SU-DHL-6 (cell line): ENCODE measurements at regions not wholly inside any gene's neighbourhood (a gene's known extent, or its start where the extent isn't known, plus 50 kb on each side); places are given as distances from the start of the nearest gene placed in this dataset.

Source experiments
- H2AFZ ChIP-seq: fragments of 200-600 bp; sonication (generic); 2 replicates; pipeline ENCODE4 v1.6.1; 2014; ENCODE audit warnings: low read depth, mild to moderate bottlenecking, moderate library complexity, mixed read lengths, antibody characterized with exemption, low read length; ENCODE audit not compliant: severe bottlenecking
- H3F3A ChIP-seq: fragments of 200-600 bp; shearing (Covaris generic); 2 replicates; pipeline ENCODE4 v1.6.0; 2016; ENCODE audit warnings: antibody characterized with exemption, mild to moderate bottlenecking; ENCODE audit not compliant: insufficient read depth
- H3K27ac ChIP-seq: fragments of 200-600 bp; sonication (generic); 2 replicates; pipeline ENCODE4 v1.5.1; 2016; ENCODE audit warnings: low read depth, mild to moderate bottlenecking, low read length, moderate library complexity, mixed read lengths
- H3K27me3 ChIP-seq: fragments of 200-600 bp; sonication (generic), shearing (Covaris generic); 2 replicates; pipeline ENCODE4 v1.6.0; 2014; ENCODE audit warnings: mild to moderate bottlenecking, low read length
- H3K36me3 ChIP-seq: fragments of 200-600 bp; sonication (generic); 2 replicates; pipeline ENCODE4 v1.6.1; 2014; ENCODE audit warnings: mild to moderate bottlenecking, low read length, mixed read lengths
- H3K4me2 ChIP-seq: fragments of 300-600, 200-600 bp; shearing (Covaris generic), sonication (generic); 2 replicates; pipeline ENCODE4 v1.6.0; 2014; ENCODE audit warnings: low read length, low read depth, mild to moderate bottlenecking; ENCODE audit not compliant: poor library complexity, severe bottlenecking
- H3K4me3 ChIP-seq: fragments of 200-600 bp; sonication (generic); 2 replicates; pipeline ENCODE4 v1.5.1; 2014; ENCODE audit warnings: antibody characterized with exemption, low read length, mild to moderate bottlenecking, mixed read lengths; ENCODE audit not compliant: insufficient read depth, poor library complexity, severe bottlenecking
- H3K79me2 ChIP-seq: fragments of 200-600 bp; sonication (generic); 2 replicates; pipeline ENCODE4 v1.6.1; 2014; ENCODE audit warnings: mild to moderate bottlenecking, low read length, moderate library complexity; ENCODE audit not compliant: insufficient read depth
- H3K9ac ChIP-seq: fragments of 200-600 bp; sonication (generic); 2 replicates; pipeline ENCODE4 v1.7.0; 2014; ENCODE audit warnings: mild to moderate bottlenecking, low read length
- H3K9me2 ChIP-seq: fragments of 200-600 bp; sonication (generic); replicated peaks from 2 replicates; pipeline ENCODE4 v1.6.1; 2014; ENCODE audit warnings: low read length; ENCODE audit not compliant: insufficient read depth
- H3K9me3 ChIP-seq: fragments of 200-600 bp; sonication (generic); 2 replicates; pipeline ENCODE4 v1.6.1; 2014; ENCODE audit warnings: low read length, mixed read lengths; ENCODE audit not compliant: insufficient read depth
- H4K20me1 ChIP-seq: fragments of 200-600 bp; sonication (generic); 2 replicates; pipeline ENCODE4 v1.6.1; 2014; ENCODE audit warnings: low read depth, mild to moderate bottlenecking, antibody characterized with exemption, low read length, moderate library complexity, mixed read lengths
- EZH2phosphoT487 ChIP-seq: fragments of 200-600 bp; sonication (generic), shearing (Covaris generic); conservative IDR thresholded peaks from 2 replicates; pipeline ENCODE4 v1.6.1; 2018; ENCODE audit warnings: mild to moderate bottlenecking, antibody characterized with exemption, low read length, moderate library complexity, mixed read lengths
- TF ChIP-seq, protein P1 (sequence below): fragments of 200-600 bp; sonication (generic); IDR thresholded peaks from one replicate; pipeline ENCODE4 v1.5.1; 2017; ENCODE audit warnings: antibody characterized with exemption, mild to moderate bottlenecking, low read length, moderate library complexity; ENCODE audit not compliant: insufficient read depth, poor library complexity, severe bottlenecking

DNA sequence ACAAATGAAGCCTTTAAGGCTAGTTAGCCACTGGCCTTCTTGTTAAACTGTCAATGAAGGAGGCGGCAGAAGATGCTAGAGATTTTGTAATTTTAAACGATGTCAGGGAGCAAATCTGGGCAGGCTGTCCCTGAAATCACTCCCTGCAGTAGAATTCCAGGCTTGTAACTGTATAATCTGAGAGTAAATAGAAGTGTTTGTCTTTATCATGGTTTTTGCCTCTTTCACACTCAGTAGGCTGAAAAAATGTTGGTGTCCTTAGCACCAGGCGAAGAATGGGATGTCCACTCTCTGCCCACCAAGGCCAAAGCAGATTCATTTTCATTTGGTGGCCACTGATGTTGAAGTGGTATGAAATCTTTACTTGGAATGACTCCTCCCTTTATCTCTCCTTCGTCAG is 136.9 kb upstream of the THSD7B start:
- Histone ChIP-seq H3K27me3 (no peaks in the 10 kb centered on the region), H3K79me2 (no peaks in the 10 kb centered on the region), H3K4me3 (no peak overlapping the region), H3K36me3 (no peaks in the 10 kb centered on the region), H3K9ac (no peak overlapping the region), H2AFZ (no peak overlapping the region), H3F3A (no peaks in the 10 kb centered on the region), H4K20me1 (no peaks in the 10 kb centered on the region), H3K27ac (no peak overlapping the region), H3K4me2 (no peak overlapping the region), H3K9me3 (no peaks in the 10 kb centered on the region), H3K9me2 (no peaks in the 10 kb centered on the region)
- no peak for TF ChIP-seq EZH2phosphoT487
- TF ChIP-seq, protein P1, sequence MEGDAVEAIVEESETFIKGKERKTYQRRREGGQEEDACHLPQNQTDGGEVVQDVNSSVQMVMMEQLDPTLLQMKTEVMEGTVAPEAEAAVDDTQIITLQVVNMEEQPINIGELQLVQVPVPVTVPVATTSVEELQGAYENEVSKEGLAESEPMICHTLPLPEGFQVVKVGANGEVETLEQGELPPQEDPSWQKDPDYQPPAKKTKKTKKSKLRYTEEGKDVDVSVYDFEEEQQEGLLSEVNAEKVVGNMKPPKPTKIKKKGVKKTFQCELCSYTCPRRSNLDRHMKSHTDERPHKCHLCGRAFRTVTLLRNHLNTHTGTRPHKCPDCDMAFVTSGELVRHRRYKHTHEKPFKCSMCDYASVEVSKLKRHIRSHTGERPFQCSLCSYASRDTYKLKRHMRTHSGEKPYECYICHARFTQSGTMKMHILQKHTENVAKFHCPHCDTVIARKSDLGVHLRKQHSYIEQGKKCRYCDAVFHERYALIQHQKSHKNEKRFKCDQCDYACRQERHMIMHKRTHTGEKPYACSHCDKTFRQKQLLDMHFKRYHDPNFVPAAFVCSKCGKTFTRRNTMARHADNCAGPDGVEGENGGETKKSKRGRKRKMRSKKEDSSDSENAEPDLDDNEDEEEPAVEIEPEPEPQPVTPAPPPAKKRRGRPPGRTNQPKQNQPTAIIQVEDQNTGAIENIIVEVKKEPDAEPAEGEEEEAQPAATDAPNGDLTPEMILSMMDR, result no peak

GRCh38 chr2:136613096-136613495 is 152.2 kb upstream of the THSD7B start:
- no peak overlapping the region for H3K27ac ChIP-seq
- TF ChIP-seq EZH2phosphoT487, result no peak
- TF ChIP-seq, protein P1, result no peak

DNA sequence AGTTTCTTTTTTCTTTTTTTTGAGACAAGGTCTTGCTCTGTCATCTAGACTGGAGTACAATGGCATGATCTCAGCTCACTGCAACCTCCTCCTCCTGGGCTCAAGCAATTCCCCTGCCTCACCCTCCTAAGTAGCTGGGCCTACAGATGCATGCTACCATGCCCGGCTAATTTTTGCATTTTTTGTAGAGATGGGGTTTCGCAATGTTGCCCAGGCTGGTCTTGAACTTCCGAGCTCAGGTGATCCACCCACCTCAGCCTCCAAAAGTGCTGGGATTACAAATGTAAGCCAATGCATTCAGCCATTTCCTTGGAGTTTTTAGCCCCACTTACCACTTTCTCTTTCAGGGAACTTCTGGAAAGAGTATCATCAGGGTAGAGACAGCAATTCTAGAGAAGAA is 153.3 kb upstream of the THSD7B start:
- Histone ChIP-seq H3K9me2 (no peaks in the 10 kb centered on the region), H2AFZ (no peak overlapping the region), H3K4me3 (no peak overlapping the region), H3F3A (no peaks in the 10 kb centered on the region), H3K4me2 (no peak overlapping the region), H3K9me3 (no peaks in the 10 kb centered on the region), H4K20me1 (no peaks in the 10 kb centered on the region), H3K27ac (no peak overlapping the region), H3K79me2 (no peaks in the 10 kb centered on the region), H3K27me3 (no peaks in the 10 kb centered on the region), H3K9ac (no peak overlapping the region), H3K36me3 (no peaks in the 10 kb centered on the region)
- TF ChIP-seq, protein P1, result no peak
- no peak for TF ChIP-seq EZH2phosphoT487

More at GRCh38 chr2:136613096-136613495, 152.2 kb upstream of the THSD7B start:
- no peak overlapping the region for H3K4me3 ChIP-seq
- H3F3A ChIP-seq, result no peaks in the 10 kb centered on the region
- no peaks in the 10 kb centered on the region for H4K20me1 ChIP-seq
- no peak overlapping the region for H3K9ac ChIP-seq
- H3K9me2 ChIP-seq, result no peaks in the 10 kb centered on the region
- H3K4me2 ChIP-seq, result no peak overlapping the region
- no peak overlapping the region for H2AFZ ChIP-seq
- H3K36me3 ChIP-seq, result no peaks in the 10 kb centered on the region
- H3K27me3 ChIP-seq, result no peaks in the 10 kb centered on the region
- H3K79me2 ChIP-seq, result no peaks in the 10 kb centered on the region
- H3K9me3 ChIP-seq, result no peaks in the 10 kb centered on the region
